H9 (cell line): ENCODE measurements at regions not wholly inside any gene's neighbourhood (a gene's known extent, or its start where the extent isn't known, plus 50 kb on each side); places are given as distances from the start of the nearest gene placed in this dataset.

Experiments
- DNase-seq: peaks from one replicate; pipeline ENCODE4 v3.0.0-alpha.2; 2017
- H2AFZ ChIP-seq: one replicate; pipeline ENCODE4 v1.6.1; 2013; ENCODE audit warnings: mild to moderate bottlenecking, low read length, control low read depth, moderate library complexity
- H2AK5ac ChIP-seq: 2 replicates; pipeline ENCODE4 v1.6.1; 2013; ENCODE audit warnings: low read length, control low read depth, mixed read lengths; ENCODE audit not compliant: insufficient read length
- H2BK120ac ChIP-seq: one replicate; pipeline ENCODE4 v1.6.1; 2013; ENCODE audit warnings: low read depth, mild to moderate bottlenecking, low read length, control low read depth, inconsistent platforms; ENCODE audit not compliant: poor library complexity, severe bottlenecking
- H2BK12ac ChIP-seq: 2 replicates; pipeline ENCODE4 v1.6.1; 2013; ENCODE audit warnings: low read length, control low read depth, mixed read lengths, low read depth; ENCODE audit not compliant: insufficient read length
- H2BK15ac ChIP-seq: 2 replicates; pipeline ENCODE4 v1.6.1; 2013; ENCODE audit warnings: low read depth, low read length, control low read depth
- H2BK20ac ChIP-seq: one replicate; pipeline ENCODE4 v1.6.1; 2013; ENCODE audit warnings: low read depth, mild to moderate bottlenecking, low read length, control low read depth, inconsistent platforms; ENCODE audit not compliant: poor library complexity, severe bottlenecking
- H2BK5ac ChIP-seq: 2 replicates; pipeline ENCODE4 v1.6.1; 2013; ENCODE audit warnings: low read length, control low read depth, mixed read lengths; ENCODE audit not compliant: insufficient read length
- H3K14ac ChIP-seq: 2 replicates; pipeline ENCODE4 v1.6.1; 2013; ENCODE audit warnings: low read length, control low read depth; ENCODE audit not compliant: insufficient read depth
- H3K18ac ChIP-seq: 2 replicates; pipeline ENCODE4 v1.6.1; 2013; ENCODE audit warnings: low read depth, mild to moderate bottlenecking, mixed read lengths, low read length, control low read depth; ENCODE audit not compliant: insufficient read length
- H3K23ac ChIP-seq: 2 replicates; pipeline ENCODE4 v1.6.1; 2013; ENCODE audit warnings: low read length, control low read depth, mixed read lengths, low read depth; ENCODE audit not compliant: insufficient read length
- H3K23me2 ChIP-seq: 2 replicates; pipeline ENCODE4 v1.6.1; 2013; ENCODE audit warnings: low read depth, mild to moderate bottlenecking, mixed read lengths, low read length, control low read depth; ENCODE audit not compliant: insufficient read length, poor library complexity, severe bottlenecking
- H3K27ac ChIP-seq: 2 replicates; pipeline ENCODE4 v1.5.1; 2013; ENCODE audit warnings: low read length, control low read depth, mixed read lengths, low read depth; ENCODE audit not compliant: insufficient read length
- H3K27me3 ChIP-seq: 2 replicates; pipeline ENCODE4 v1.6.1; 2013; ENCODE audit warnings: low read length, control low read depth, inconsistent platforms; ENCODE audit not compliant: insufficient read depth
- H3K4ac ChIP-seq: 2 replicates; pipeline ENCODE4 v1.6.1; 2013; ENCODE audit warnings: low read depth, mild to moderate bottlenecking, control low read depth, inconsistent platforms, low read length, moderate library complexity
- H3K4me1 ChIP-seq: 2 replicates; pipeline ENCODE4 v1.6.1; 2013; ENCODE audit warnings: low read length, control low read depth, inconsistent platforms; ENCODE audit not compliant: insufficient read depth
- H3K4me2 ChIP-seq: 2 replicates; pipeline ENCODE4 v1.6.1; 2013; ENCODE audit warnings: low read length, control low read depth, mixed read lengths; ENCODE audit not compliant: insufficient read length, insufficient read depth
- H3K56ac ChIP-seq: 2 replicates; pipeline ENCODE4 v1.6.1; 2013; ENCODE audit warnings: low read depth, mild to moderate bottlenecking, mixed read lengths, low read length, control low read depth; ENCODE audit not compliant: insufficient read length
- H3K79me1 ChIP-seq: 2 replicates; pipeline ENCODE4 v1.6.1; 2013; ENCODE audit warnings: low read depth, mild to moderate bottlenecking, moderate library complexity, low read length, control low read depth, inconsistent platforms; ENCODE audit not compliant: insufficient read depth, poor library complexity, severe bottlenecking
- H3K79me2 ChIP-seq: 2 replicates; pipeline ENCODE4 v1.6.1; 2013; ENCODE audit warnings: low read length, control low read depth, inconsistent platforms; ENCODE audit not compliant: insufficient read depth
- H3K9ac ChIP-seq: 2 replicates; pipeline ENCODE4 v1.6.1; 2013; ENCODE audit warnings: low read length, control low read depth, mixed read lengths; ENCODE audit not compliant: insufficient read length; ENCODE audit errors: extremely low read depth
- H3K9me3 ChIP-seq: one replicate; pipeline ENCODE4 v1.6.1; 2013; ENCODE audit warnings: low read depth, low read length, inconsistent platforms; ENCODE audit not compliant: control insufficient read depth
- H3T11ph ChIP-seq: one replicate; pipeline ENCODE4 v1.6.1; 2013; ENCODE audit warnings: mild to moderate bottlenecking, low read length, control low read depth, inconsistent platforms
- H4K20me1 ChIP-seq: one replicate; pipeline ENCODE4 v1.6.1; 2013; ENCODE audit not compliant: control insufficient read depth, insufficient read length, insufficient read depth
- H4K5ac ChIP-seq: 2 replicates; pipeline ENCODE4 v1.6.1; 2013; ENCODE audit warnings: low read depth, mild to moderate bottlenecking, mixed read lengths, low read length, control low read depth; ENCODE audit not compliant: insufficient read length
- H4K8ac ChIP-seq: replicated peaks from 2 replicates; pipeline ENCODE4 v1.6.1; 2013; ENCODE audit warnings: low read length, control low read depth, mixed read lengths, low read depth; ENCODE audit not compliant: insufficient read length
- H4K91ac ChIP-seq: 2 replicates; pipeline ENCODE4 v1.6.1; 2013; ENCODE audit warnings: low read depth, mild to moderate bottlenecking, moderate library complexity, mixed read lengths, low read length, control low read depth; ENCODE audit not compliant: insufficient read length
- H3K27ac Mint-ChIP-seq, 3 experiments: 2 replicates in 2 of 3; 3 replicates in 1 of 3; pipeline ENCODE4 v1.8.0; 2020 to 2021; ENCODE audit warnings: mixed read lengths in 3 of 3, mild to moderate bottlenecking in 1 of 3, moderate library complexity in 1 of 3
- H3K27me3 Mint-ChIP-seq: 2 replicates; pipeline ENCODE4 v1.8.0; 2021; ENCODE audit warnings: low read depth, mild to moderate bottlenecking, moderate library complexity, mixed read lengths
- H3K36me3 Mint-ChIP-seq, 3 experiments: 2 replicates in 2 of 3; 3 replicates in 1 of 3; pipeline ENCODE4 v1.8.0; 2020 to 2021; ENCODE audit warnings: low read depth in 3 of 3, mixed read lengths in 3 of 3; ENCODE audit not compliant: insufficient read depth in 1 of 3
- H3K4me1 Mint-ChIP-seq, 2 experiments: 2 replicates each; pipeline ENCODE4 v1.8.0; 2020; ENCODE audit warnings: mixed read lengths in 2 of 2
- H3K4me3 Mint-ChIP-seq, 2 experiments: 2 replicates in 1 of 2; 3 replicates in 1 of 2; pipeline ENCODE4 v1.8.0; 2020 to 2021; ENCODE audit warnings: mild to moderate bottlenecking in 2 of 2, mixed read lengths in 2 of 2, moderate library complexity in 1 of 2
- H3K9me3 Mint-ChIP-seq, 2 experiments: 2 replicates in 1 of 2; 3 replicates in 1 of 2; pipeline ENCODE4 v1.8.0; 2020; ENCODE audit warnings: mild to moderate bottlenecking in 2 of 2, mixed read lengths in 2 of 2, moderate library complexity in 1 of 2
- CTCF ChIP-seq: fragments of 200-600 bp; sonication (generic); conservative IDR thresholded peaks from 3 replicates; pipeline ENCODE4 v1.8.0; 2021; ENCODE audit warnings: antibody characterized with exemption, mild to moderate bottlenecking
- WGBS: extraction: QIAGEN DNeasy Blood & Tissue Kit; methylation state at CpG from one replicate; pipeline ENCODE4 v1.1.7; 2013; ENCODE audit warnings: missing lambda C conversion rate, low lambda C conversion rate, mixed read lengths; ENCODE audit not compliant: insufficient read length; ENCODE audit errors: extremely low coverage; 5-methylcytosine and 5-hydroxymethylcytosine counted together

GRCh38 chr13:40490086-40490758, 176.2 kb downstream of the FOXO1 start:
- no peak overlapping the region for H4K5ac ChIP-seq
- no CpG with 5 or more reads among the region's 7 CpGs for WGBS
- no peak overlapping the region for H2BK5ac ChIP-seq
- DNase-seq: no peak
- no peak overlapping the region for H3K4ac ChIP-seq
- no peak overlapping the region for H2AFZ ChIP-seq
- no peaks in the 10 kb centered on the region for H3K79me1 ChIP-seq
- H3K4me3 Mint-ChIP-seq: no peak overlapping the region
- TF ChIP-seq CTCF: no peak
- H2BK20ac ChIP-seq: no peak overlapping the region
- no peak overlapping the region for H3K56ac ChIP-seq
- H4K20me1 ChIP-seq: no peaks in the 10 kb centered on the region
- H4K91ac ChIP-seq: no peak overlapping the region
- no peak overlapping the region for H4K8ac ChIP-seq
- no peak overlapping the region for H3K9ac ChIP-seq
- H3K23me2 ChIP-seq: no peaks in the 10 kb centered on the region
- H2BK120ac ChIP-seq: no peak overlapping the region
- H3K79me2 ChIP-seq: no peaks in the 10 kb centered on the region
- no peak overlapping the region for H3K4me2 ChIP-seq
- no peak overlapping the region for H2BK12ac ChIP-seq
- peaks cover under 1% of the 10 kb centered on the region; the same call in 1 of the 2 replicates for H3K4me1 ChIP-seq
- no peak overlapping the region for H2BK15ac ChIP-seq
- H3K27me3 Mint-ChIP-seq: no peaks in the 10 kb centered on the region; the same call in 1 of the 2 replicates
- H3K9me3 Mint-ChIP-seq: no peaks in the 10 kb centered on the region
- no peak overlapping the region for H3K18ac ChIP-seq
- no peaks in the 10 kb centered on the region for H3K36me3 Mint-ChIP-seq
- no peak overlapping the region for H3K14ac ChIP-seq
- no peak overlapping the region for H3K27ac ChIP-seq
- H3K9me3 ChIP-seq: no peaks in the 10 kb centered on the region
- H3K27ac Mint-ChIP-seq: peak overlapping the region in 1 of 3 experiments; percentile 77; a peak in 1 of 7 replicates
- no peaks in the 10 kb centered on the region for H3K27me3 ChIP-seq
- no peak overlapping the region for H3K23ac ChIP-seq
- peaks cover 32 to 38% of the 10 kb centered on the region in 2 experiments for H3K4me1 Mint-ChIP-seq
- H2AK5ac ChIP-seq: no peak overlapping the region
- no peak overlapping the region for H3T11ph ChIP-seq
